ENCODE measurements at regions not wholly inside any gene's neighbourhood (a gene's known extent, or its start where the extent isn't known, plus 50 kb on each side); places are given as distances from the start of the nearest gene placed in this dataset.

GRCh38 chr3:68142441-68142840, 488.0 kb upstream of the SUCLG2 start:
- TF ChIP-seq CTCF (conservative IDR thresholded peaks at IDR 0.05; ENCODE audit: low read length) (no peak), EZH2phosphoT487 (IDR thresholded peaks at IDR 0.05; ENCODE audit: borderline replicate concordance, low read depth, low read length) (no peak)
